Gastrocnemius medialis (tissue), 4 donors: ENCODE measurements at regions not wholly inside any gene's neighbourhood (a gene's known extent, or its start where the extent isn't known, plus 50 kb on each side); places are given as distances from the start of the nearest gene placed in this dataset.

ENCODE experiments used
- ATAC-seq, 2 donors: fragments of 150-250 bp; one replicate each; pipeline ENCODE4 v1.9.1; 2016
- DNase-seq, 2 donors: peaks; one replicate each; pipeline ENCODE4 v3.0.0-alpha.2; 2019
- H3K27ac ChIP-seq, 4 donors: fragments of 200-600 bp; sonication (generic); 1 replicate in 1 of 4; 2 replicates in 3 of 4; pipeline ENCODE4 v1.5.1; 2016 to 2018; ENCODE audit warnings: mild to moderate bottlenecking in 2 of 4, moderate library complexity in 1 of 4
- H3K27me3 ChIP-seq, 3 donors: fragments of 200-600 bp; sonication (generic) in 2 of 3; 1 replicate in 1 of 3; 2 replicates in 2 of 3; pipeline versions ENCODE4 v1.5.1 to v1.6.0; 2016 to 2019; ENCODE audit warnings: mild to moderate bottlenecking in 1 of 3, moderate library complexity in 1 of 3
- H3K36me3 ChIP-seq, 2 donors: fragments of 200-600 bp; sonication (generic) in 1 of 2; one replicate each; pipeline ENCODE4 v1.5.1; 2017 to 2018
- H3K4me1 ChIP-seq, 2 donors: fragments of 200-600 bp; sonication (generic) in 1 of 2; one replicate each; pipeline ENCODE4 v1.5.1; 2016 to 2017; ENCODE audit warnings: mild to moderate bottlenecking in 2 of 2
- H3K4me3 ChIP-seq, 4 donors: fragments of 200-600 bp; sonication (generic) in 3 of 4; 1 replicate in 1 of 4; 2 replicates in 3 of 4; pipeline ENCODE4 v1.5.1; 2016 to 2019; ENCODE audit warnings: mild to moderate bottlenecking in 2 of 4
- H3K9me3 ChIP-seq, 3 donors: fragments of 200-600 bp; sonication (generic) in 2 of 3; 1 replicate in 1 of 3; 2 replicates in 2 of 3; pipeline ENCODE4 v1.5.1; 2016 to 2019
- POLR2A ChIP-seq, 2 donors: fragments of 450-650 bp; IDR thresholded peaks; one replicate each; pipeline ENCODE4 v1.6.1; 2017; ENCODE audit warnings: antibody characterized with exemption in 2 of 2, mild to moderate bottlenecking in 2 of 2, moderate library complexity in 2 of 2
- in situ Hi-C, 4 donors: fragments of 200-750 bp; cut with MboI; loops; one replicate each; pipeline versions ENCODE4 v1.15.0 to v1.8.0; 2017; ENCODE audit warnings: low sequenced_read_pairs in 4 of 4
- intact Hi-C: fragments of 100-400 bp; cut with DNase I; formaldehyde crosslinking; loops from one replicate; pipeline ENCODE4 v1.15.1; 2023; ENCODE audit warnings: low total_unique reads
- TF ChIP-seq, protein P1 (sequence below), 5 experiments: fragments of 450-650 bp in 3 of 5; fragments of 200-600 bp in 2 of 5; sonication (generic) in 2 of 5; IDR thresholded peaks in 4 of 5; conservative IDR thresholded peaks in 1 of 5; 1 replicate in 4 of 5; 2 replicates in 1 of 5; pipeline ENCODE4 v1.5.1; 2016 to 2019; ENCODE audit warnings: antibody characterized with exemption in 5 of 5, mild to moderate bottlenecking in 3 of 5, moderate library complexity in 3 of 5

DNA sequence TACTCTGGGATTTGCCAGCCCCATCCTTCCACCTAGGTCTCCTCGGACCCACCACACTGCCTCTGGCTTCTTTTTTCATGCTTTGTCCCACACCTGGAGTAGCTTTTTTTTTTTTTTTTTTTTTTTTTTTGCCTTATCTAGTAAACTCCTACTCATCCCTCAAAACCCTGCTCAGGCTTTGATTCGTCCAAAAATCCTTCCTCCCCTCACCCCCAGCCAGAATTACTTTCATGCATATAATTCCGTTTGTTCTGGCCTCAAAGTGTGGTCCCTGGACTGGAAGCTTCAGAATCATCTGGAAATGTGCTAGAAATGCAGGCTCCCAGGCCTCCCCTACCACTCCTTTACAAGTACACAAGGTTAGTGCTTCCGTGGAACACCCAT, 320.1 kb downstream of the PTTG2 start:
- no peaks in the 10 kb centered on the region for H3K9me3 ChIP-seq
- in situ Hi-C loops = no loop called here
- ATAC-seq = no peak
- no peaks in the 10 kb centered on the region for H3K27me3 ChIP-seq
- no peaks in the 10 kb centered on the region for H3K4me1 ChIP-seq
- intact Hi-C loops = no loop called here
- H3K36me3 ChIP-seq = no peaks in the 10 kb centered on the region
- no peak overlapping the region for H3K27ac ChIP-seq
- no peak overlapping the region for H3K4me3 ChIP-seq
- DNase-seq = no peak
- TF ChIP-seq POLR2A (IDR thresholded peaks at IDR 0.05) = no peak
- TF ChIP-seq, protein P1, sequence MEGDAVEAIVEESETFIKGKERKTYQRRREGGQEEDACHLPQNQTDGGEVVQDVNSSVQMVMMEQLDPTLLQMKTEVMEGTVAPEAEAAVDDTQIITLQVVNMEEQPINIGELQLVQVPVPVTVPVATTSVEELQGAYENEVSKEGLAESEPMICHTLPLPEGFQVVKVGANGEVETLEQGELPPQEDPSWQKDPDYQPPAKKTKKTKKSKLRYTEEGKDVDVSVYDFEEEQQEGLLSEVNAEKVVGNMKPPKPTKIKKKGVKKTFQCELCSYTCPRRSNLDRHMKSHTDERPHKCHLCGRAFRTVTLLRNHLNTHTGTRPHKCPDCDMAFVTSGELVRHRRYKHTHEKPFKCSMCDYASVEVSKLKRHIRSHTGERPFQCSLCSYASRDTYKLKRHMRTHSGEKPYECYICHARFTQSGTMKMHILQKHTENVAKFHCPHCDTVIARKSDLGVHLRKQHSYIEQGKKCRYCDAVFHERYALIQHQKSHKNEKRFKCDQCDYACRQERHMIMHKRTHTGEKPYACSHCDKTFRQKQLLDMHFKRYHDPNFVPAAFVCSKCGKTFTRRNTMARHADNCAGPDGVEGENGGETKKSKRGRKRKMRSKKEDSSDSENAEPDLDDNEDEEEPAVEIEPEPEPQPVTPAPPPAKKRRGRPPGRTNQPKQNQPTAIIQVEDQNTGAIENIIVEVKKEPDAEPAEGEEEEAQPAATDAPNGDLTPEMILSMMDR (IDR thresholded peaks at IDR 0.05 in 4 of 5, conservative IDR thresholded peaks at IDR 0.05 in 1 of 5) = no peak

DNA sequence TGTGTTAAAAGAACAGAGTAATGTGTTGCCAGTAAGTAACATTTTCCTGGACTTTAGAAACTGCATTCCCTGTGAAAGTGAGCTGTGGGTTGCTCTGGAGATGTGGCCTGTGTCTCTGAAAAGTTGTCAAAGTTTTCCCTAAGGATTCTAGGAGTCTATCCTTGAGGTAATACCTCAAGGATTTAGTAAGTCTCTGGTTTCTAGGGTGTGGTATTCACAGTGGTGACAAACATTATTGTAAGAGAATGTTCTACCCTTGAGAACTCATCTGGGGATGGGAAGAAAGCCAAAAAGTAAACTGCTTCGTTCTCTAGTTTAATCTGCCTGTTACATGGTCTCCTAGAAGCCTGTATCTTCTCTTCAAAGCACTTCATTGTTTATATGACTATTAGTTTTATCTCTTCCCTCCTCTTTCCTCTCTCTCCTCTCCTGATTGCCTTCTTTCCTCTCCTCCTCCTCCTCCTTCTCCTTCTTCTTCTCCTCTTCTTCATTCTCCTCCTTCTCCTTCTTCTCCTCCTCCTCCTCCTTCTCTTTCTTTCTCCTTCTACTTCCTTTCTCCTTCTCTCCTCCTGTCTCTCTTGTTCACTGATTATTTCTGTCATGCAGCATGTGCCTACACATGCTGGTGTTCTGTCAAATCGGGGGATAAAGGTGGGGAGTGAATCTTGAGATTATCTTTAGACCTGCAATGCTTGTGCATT, 321.3 kb downstream of the PTTG2 start:
- Histone ChIP-seq H3K27ac (no peak overlapping the region), H3K27me3 (no peaks in the 10 kb centered on the region), H3K4me3 (no peak overlapping the region), H3K36me3 (no peaks in the 10 kb centered on the region), H3K9me3 (no peaks in the 10 kb centered on the region), H3K4me1 (no peaks in the 10 kb centered on the region)
- ATAC-seq (no peak), DNase-seq (no peak)
- in situ Hi-C loops = no loop called here
- TF ChIP-seq POLR2A (IDR thresholded peaks at IDR 0.05) = no peak
- TF ChIP-seq, protein P1 (IDR thresholded peaks at IDR 0.05 in 4 of 5, conservative IDR thresholded peaks at IDR 0.05 in 1 of 5) = no peak
- intact Hi-C loops = no loop called here

DNA sequence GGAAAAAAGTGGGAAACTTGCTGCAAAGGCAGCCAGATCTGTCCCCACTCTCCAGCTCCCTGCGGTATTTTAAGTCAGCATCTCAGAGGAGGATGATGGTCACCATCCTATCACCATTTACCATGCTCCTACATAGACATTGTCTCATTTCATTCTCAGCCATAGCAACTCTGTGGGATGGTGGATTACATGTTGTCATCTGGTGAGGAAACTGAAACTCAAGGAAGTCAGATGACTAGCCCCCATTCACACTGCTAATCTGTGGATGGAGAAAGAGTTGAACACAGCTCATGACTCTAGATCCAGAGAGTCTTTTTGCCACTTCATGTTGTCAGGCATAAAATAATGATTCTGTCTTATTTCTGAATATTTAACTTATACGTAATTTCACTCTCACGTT, 323.5 kb downstream of the PTTG2 start:
- H3K4me1 ChIP-seq = no peaks in the 10 kb centered on the region
- ATAC-seq = no peak
- intact Hi-C loops = no loop called here

DNA sequence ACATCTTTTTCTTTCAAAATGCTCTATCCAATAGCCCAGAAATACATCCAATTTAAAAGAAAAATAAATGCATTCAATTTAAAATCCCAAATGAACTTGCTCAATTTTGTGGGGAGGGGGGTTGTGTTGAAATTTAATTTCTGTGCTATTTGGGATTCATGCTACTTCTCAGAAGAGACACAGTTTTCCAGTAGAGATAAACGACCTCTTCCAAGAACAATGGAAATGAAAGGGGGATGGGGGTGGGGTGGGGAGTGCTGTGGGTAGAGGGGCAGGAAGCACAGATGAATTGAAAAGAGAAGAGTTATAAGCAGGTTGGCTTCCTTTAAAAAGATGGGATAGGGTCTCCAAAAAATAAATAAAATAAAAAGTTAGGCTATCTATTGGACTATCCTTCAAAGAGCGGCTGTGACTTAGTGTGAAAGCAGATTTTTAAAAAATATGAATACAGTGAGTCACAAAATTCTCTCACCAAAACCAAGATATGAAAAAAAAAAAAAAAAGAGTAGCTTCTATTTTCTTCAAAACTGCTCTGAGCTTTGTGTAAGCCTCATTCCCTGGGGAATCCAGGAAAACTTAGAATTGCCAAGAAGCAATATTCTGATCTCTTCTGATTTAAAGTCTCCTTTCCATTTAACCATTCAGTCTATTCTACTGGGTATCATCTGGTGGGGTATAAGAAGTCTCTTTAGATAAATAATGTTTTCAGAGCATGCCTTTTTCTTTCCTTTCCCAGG, 324.3 kb downstream of the PTTG2 start:
- in situ Hi-C loops = no loop called here
- TF ChIP-seq, protein P1 (IDR thresholded peaks at IDR 0.05 in 4 of 5, conservative IDR thresholded peaks at IDR 0.05 in 1 of 5) = no peak
- no peak for TF ChIP-seq POLR2A (IDR thresholded peaks at IDR 0.05)

More for the DNA sequence above, 323.5 kb downstream of the PTTG2 start:
- in situ Hi-C loops = no loop called here
- no peak for DNase-seq
- Histone ChIP-seq H3K27ac (no peak overlapping the region), H3K4me3 (no peak overlapping the region), H3K36me3 (no peaks in the 10 kb centered on the region), H3K9me3 (no peaks in the 10 kb centered on the region), H3K27me3 (no peaks in the 10 kb centered on the region)
- no peak for TF ChIP-seq POLR2A (IDR thresholded peaks at IDR 0.05)
- TF ChIP-seq, protein P1 (IDR thresholded peaks at IDR 0.05 in 4 of 5, conservative IDR thresholded peaks at IDR 0.05 in 1 of 5) = no peak

More for the DNA sequence above, 324.3 kb downstream of the PTTG2 start:
- no peak overlapping the region for H3K27ac ChIP-seq
- H3K9me3 ChIP-seq = no peaks in the 10 kb centered on the region
- ATAC-seq (no peak), DNase-seq (no peak)
- H3K4me3 ChIP-seq = no peak overlapping the region
- intact Hi-C loops = no loop called here
- no peaks in the 10 kb centered on the region for H3K4me1 ChIP-seq
- no peaks in the 10 kb centered on the region for H3K36me3 ChIP-seq
- no peaks in the 10 kb centered on the region for H3K27me3 ChIP-seq
